ENCODE measurements at regions not wholly inside any gene's neighbourhood (a gene's known extent, or its start where the extent isn't known, plus 50 kb on each side); places are given as distances from the start of the nearest gene placed in this dataset.

- DNase-seq: no peak
These were observed 1065.0 kb downstream of the LRFN5 start for GRCh38 chr14:42671636-42672035.

GRCh38 chr14:42665083-42665482, 1058.4 kb downstream of the LRFN5 start:
- DNase-seq: no peak

DNA sequence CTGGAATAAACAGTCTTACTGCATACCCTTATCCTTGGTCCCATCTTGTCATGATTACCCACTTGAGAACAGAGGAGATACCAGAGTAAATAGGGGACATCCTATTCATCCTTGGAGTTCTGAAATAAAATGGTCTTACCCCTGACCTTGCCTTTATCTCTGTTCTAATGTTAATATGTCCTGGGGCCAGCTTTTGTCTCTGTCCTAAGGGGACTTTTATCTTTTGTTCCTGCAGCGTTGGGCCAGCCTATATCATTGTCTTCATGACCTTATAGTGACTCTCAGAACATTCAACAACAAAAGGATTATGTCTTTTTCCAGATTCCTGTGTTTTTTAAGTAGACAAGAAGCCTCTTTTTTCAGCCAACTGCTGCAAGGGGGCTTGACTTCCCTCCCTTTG, 1057.5 kb downstream of the LRFN5 start:
- no peak for DNase-seq

GRCh38 chr14:42654707-42655106, 1048.0 kb downstream of the LRFN5 start:
- DNase-seq: no peak

- DNase-seq: no peak
These were observed 1036.1 kb downstream of the LRFN5 start for GRCh38 chr14:42642787-42643186.

DNA sequence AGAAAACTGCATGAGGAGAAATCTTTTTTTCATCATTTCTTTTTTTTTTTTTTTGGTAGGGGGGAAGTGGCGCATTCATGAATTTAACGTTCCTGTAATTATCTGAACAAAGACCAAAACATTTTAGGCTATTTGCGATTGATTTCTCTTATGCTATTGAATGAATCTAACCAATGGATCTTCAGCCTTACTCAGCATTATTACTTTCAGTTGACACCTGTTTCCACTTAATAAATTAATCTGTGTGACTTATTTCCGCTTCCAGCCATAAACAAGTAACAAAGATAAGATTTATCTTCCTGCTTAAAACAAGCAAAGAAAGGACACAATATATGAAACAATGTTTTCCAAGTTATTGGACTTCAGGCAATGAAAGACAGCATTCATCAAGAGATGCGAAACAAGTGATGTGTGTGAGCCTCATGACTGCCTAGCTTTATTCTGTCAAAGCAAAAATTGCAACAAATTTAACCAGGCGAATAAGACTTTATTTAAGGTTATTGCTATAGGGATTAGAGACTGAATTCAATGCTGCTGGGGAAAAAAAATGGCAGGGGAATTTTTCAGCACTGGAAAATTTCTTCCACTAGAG, 1026.9 kb downstream of the LRFN5 start:
- DNase-seq: no peak

GRCh38 chr14:42629553-42629952, 1022.9 kb downstream of the LRFN5 start:
- DNase-seq: no peak

DNA sequence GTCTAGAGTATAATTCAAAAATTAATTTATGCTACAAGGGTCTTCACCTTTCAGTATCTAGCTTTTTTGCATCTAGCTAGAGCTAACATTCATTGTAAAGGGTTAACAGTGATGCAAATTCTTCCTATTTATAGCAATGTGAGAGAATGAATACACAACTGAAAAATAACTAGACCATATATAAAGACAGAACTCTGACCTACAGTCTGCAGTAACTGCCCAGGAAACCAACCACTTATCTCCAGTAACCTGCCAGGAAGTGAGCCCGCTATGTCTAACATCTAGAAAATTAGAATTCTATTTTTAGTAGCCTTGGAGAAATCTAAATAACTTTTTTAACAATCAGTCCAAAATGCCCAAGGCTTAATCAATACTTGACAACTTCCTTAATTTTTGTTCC, 1021.9 kb downstream of the LRFN5 start:
- DNase-seq: no peak

DNA sequence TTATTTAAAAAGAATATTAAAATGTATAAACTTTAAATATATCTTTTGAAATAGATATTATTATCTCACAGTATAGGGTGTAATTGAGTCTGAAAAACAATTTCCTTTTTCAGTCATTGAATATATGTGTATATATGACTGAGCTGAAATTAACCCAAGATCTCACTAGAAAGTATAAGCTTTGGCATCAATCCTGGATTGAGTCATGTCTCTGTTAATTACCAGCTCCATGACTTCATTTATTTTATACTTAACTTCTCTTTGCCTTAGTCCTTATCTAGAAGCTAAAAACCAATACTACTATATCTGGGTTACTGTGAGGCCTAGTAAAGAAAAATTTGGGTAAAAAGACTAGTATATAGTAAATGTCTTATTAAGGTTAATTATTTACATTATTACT, 1020.3 kb downstream of the LRFN5 start:
- DNase-seq: no peak

- DNase-seq: no peak
These were observed 1018.5 kb downstream of the LRFN5 start for GRCh38 chr14:42624980-42625761.

- DNase-seq: no peak
These were observed 1010.3 kb downstream of the LRFN5 start for GRCh38 chr14:42617005-42617404.

DNA sequence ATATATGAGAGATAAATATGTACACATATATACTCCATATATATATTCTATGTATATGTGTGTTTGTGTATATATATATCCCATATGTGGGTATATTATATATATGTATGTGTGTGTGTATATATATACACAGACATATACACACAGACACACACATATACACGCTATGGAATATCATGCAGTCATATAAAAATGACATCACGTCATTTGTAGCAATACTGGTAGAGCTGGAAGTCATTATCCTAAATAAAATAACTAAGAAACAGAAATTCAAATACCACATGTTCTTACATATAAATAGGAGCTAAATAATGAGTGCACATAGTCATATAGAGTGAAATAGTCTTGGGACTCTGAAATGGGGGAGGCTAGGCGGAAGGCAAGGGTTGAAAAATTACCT, 1000.2 kb downstream of the LRFN5 start:
- no peak for DNase-seq

DNA sequence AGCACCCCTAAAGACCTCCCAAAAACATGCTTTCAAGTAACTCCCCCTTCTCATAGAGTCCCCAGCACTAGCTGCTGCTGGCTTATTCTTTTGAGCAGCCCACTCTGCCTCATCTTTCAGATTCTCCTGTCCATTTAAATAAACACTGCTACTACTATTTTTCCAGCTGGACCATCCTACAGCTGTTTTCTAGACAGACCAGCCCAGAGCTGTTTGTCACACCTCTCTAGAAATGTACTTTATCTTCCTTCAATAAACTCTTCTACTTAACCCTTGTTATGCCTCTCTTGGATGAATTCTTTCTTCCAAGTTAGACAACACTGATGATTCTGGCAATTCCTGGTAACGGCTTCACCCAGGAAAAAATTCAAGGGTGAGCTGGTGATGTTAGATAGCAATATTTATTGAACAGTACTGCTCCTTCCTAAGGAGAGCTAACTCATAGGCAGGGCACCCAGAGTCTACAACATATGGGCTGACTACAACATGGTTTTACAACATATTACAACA, 995.7 kb downstream of the LRFN5 start:
- DNase-seq: no peak

DNA sequence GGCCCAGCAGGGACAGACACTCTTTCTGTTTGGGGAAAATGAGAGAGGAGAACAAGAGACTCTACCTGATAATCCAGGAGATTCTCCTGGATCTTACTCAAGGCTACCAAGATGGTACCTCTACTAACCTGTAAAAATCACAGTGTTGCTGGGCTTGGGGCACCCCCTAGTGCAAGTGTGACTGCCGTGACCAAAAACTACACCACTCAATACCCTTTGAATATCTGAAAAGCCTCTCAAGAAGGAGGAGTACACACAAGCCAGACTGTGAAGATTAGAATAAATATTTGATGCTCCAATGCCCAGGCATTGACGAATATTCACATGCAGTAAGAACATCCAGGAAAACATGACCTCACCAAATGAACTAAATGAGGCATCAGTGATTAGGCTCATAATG, 965.4 kb downstream of the LRFN5 start:
- DNase-seq: no peak

DNA sequence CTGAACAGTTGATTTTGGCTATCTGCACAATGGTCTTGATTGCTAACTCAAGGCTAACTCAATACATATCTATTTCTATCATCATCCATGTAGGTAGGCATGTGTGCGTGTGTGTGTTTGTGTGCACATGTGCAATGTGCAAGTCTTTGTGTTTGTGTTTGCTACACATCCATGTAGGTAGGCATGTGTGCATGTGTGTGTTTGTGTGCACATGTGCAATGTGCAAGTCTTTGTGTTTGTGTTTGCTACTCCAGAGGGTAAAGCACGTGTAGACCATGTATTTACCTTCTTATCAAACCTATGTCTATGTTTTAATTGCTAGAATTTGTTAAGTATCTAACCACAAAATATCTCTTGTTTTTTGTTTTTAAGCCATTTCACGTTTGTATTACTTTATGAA, 962.6 kb downstream of the LRFN5 start:
- DNase-seq: no peak

GRCh38 chr14:42565556-42565955, 958.9 kb downstream of the LRFN5 start:
- DNase-seq: no peak

DNA sequence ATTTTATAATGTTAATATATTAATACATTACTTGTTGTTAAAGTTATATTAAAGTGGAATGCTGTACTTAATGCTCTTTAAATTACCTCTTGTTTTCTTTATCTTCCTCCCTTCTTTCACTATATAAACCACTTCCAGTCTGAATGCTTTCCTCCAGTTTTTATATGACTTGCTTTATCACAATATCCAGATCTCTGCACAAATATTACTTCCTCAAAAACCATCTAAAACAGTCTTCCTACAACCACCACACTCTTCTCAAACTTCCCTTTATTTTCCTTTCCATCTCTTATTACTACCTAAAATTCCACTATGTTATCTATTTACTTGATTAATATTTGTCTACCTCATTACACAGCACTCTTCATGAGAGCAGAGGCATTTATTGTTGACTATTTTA, 956.6 kb downstream of the LRFN5 start:
- no peak for DNase-seq

DNA sequence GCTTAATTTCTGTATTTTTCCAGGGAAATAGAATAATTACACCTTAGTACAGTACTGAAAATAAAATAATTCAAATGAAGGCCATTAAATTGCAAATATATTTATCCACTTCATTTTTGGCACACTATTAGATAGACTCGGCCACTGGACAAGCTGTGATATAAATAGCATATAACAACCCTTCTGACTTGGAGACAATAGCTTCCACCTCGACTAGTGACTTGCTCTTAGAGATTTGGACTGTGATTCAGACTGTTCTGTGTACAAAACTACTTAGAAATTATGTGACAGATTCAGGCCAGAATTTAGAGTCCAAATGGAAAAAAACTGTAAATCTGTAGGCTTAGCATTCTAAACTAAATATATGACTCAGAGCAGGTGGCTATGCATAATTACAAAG, 949.9 kb downstream of the LRFN5 start:
- DNase-seq: no peak

GRCh38 chr14:42555365-42555764, 948.7 kb downstream of the LRFN5 start:
- DNase-seq: no peak

GRCh38 chr14:42554091-42554490, 947.4 kb downstream of the LRFN5 start:
- DNase-seq: no peak

DNA sequence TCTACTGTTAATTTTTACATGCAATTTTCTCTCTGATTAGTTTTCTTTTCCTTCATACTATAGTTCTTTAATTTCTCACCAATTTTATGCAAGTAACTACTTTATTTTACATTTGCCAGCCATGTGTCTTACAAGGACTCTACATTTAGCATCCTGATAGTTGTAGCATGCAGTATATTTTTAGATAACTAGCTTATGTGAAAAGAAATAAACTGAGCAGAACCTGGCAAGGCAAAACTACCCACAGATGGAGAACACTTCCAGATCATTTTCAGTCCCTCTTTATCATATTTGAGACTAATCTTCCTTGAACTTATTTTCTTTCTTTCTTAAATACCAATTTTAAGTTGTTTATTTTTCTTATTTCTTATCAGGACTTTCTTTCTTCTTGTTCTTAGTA, 943.6 kb downstream of the LRFN5 start:
- DNase-seq: no peak

DNA sequence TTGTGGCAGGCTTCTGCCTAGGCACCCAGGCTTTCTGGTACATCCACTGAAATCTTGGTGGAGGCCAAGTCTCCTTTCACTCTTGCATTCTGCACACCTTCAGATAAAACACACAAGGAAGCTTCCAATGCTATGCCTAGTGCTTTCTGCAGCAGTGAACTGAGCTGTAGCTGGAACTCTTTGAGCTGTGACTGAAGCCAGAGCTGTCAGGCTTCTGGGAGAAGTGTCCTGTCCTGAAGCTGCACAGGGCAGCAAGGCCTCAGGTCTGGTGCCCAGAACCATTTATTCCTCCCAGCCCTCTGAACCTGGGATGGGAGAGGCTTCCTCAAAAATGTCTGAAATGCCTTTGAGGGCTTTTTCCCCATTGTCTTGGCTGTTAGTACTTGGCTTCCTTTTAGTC, 941.7 kb downstream of the LRFN5 start:
- DNase-seq: no peak

DNA sequence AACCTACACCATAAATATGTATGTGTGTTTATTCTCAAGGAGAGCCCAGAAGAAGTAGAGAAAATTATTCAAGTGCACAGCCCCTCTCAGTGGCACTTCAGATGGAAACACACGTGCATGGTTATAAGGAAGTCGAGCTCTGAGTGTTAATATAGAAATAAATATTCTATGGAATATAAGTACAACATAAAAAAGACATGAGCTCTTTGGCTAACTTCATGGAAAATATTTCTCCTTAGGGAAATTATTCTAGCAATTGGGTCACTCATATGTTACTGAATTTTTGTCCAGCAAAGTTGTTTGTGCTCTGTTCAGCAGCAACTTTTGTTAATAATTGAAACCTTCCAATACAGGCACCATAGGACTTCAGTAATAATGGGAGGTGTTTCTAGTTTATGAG, 939.0 kb downstream of the LRFN5 start:
- DNase-seq: no peak

GRCh38 chr14:42541535-42542001, 934.9 kb downstream of the LRFN5 start:
- no peak for DNase-seq

DNA sequence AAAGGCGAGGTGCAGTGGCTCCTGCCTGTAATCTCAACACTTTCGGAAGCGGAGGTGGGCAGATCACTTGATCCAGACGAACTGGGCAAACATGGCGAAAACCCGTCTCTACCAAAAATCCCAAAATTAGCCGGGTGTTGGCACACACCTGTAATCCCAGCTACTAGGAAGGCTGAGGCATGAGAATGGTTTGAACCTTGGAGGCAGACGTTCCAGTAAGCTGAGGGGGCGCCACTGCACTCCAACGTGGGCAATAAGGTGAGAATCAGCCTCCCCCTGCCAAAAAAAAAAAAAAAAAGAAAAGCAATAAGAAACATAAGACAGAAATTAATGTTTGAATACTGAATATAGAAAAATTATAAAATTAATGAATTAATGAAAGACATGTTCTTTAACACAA, 928.7 kb downstream of the LRFN5 start:
- no peak for DNase-seq
